GM12878 (cell line): ENCODE measurements at regions not wholly inside any gene's neighbourhood (a gene's known extent, or its start where the extent isn't known, plus 50 kb on each side); places are given as distances from the start of the nearest gene placed in this dataset.

Source experiments
- EP300 ChIP-seq, 2 experiments: fragments of 150-350 bp in 1 of 2; IDR thresholded peaks; 2 replicates each; pipeline ENCODE4 v1.6.1; 2011 to 2012; ENCODE audit warnings: low read depth in 2 of 2, low read length in 2 of 2, borderline replicate concordance in 1 of 2, improper control_type of control experiment in 1 of 2, inconsistent platforms in 1 of 2; ENCODE audit not compliant: control insufficient read depth in 1 of 2
- MTA2 ChIP-seq: fragments of 450-650 bp; IDR thresholded peaks from 2 replicates; pipeline ENCODE4 v1.6.1; 2016; ENCODE audit warnings: low read depth, mild to moderate bottlenecking, moderate library complexity
- SMAD5 ChIP-seq: IDR thresholded peaks from 2 replicates; pipeline ENCODE4 v1.6.1; 2016; ENCODE audit warnings: antibody characterized with exemption, low read depth
- TF ChIP-seq, protein P1 (sequence below): fragments of 450-650 bp; IDR thresholded peaks from 2 replicates; pipeline ENCODE4 v1.6.1; 2016; ENCODE audit warnings: mild to moderate bottlenecking, moderate library complexity, borderline replicate concordance
- TF ChIP-seq, protein P2 (sequence below): fragments of 150-350 bp; IDR thresholded peaks from 2 replicates; pipeline ENCODE4 v1.6.1; 2016; ENCODE audit warnings: low read depth, low read length

DNA sequence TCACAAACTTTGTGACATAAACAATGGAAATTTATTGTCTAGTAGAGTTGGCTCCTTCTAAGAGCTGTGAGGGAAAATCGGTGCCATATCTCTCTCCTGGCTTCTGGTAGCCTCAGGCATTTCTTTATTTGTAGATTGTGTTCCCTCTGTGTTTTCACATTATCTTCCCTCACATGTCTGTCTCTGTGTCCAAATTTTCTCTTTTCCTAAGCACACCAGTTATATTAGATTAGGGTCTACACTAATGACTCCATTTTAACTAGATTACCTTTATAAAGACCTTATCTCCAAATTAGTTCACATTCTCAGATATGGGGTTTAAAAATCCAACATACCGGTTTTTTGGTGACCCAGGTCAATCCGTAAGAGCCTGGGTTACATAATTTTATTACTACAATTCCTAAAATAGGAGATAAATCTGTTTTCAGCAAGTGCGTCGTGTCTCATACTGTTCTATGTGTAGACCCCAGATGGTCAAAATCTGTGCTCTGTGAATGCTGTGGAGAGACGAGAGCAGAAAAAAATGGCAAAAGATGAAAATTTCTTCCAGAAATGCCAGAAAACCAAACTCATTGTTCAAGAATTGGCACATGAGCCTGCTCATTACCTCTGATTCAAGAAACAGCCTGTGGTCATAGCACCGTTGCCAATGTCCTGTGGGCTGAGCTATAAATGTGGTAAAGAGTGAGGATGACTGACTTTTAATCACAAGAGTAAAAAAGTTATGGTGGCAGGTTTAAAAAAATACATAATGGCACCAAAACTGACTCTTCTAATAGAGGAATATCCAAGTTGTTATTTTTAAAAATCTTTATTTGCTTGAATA lies 574.7 kb downstream of the PCDH7 start (continued):
- TF ChIP-seq, protein P1, sequence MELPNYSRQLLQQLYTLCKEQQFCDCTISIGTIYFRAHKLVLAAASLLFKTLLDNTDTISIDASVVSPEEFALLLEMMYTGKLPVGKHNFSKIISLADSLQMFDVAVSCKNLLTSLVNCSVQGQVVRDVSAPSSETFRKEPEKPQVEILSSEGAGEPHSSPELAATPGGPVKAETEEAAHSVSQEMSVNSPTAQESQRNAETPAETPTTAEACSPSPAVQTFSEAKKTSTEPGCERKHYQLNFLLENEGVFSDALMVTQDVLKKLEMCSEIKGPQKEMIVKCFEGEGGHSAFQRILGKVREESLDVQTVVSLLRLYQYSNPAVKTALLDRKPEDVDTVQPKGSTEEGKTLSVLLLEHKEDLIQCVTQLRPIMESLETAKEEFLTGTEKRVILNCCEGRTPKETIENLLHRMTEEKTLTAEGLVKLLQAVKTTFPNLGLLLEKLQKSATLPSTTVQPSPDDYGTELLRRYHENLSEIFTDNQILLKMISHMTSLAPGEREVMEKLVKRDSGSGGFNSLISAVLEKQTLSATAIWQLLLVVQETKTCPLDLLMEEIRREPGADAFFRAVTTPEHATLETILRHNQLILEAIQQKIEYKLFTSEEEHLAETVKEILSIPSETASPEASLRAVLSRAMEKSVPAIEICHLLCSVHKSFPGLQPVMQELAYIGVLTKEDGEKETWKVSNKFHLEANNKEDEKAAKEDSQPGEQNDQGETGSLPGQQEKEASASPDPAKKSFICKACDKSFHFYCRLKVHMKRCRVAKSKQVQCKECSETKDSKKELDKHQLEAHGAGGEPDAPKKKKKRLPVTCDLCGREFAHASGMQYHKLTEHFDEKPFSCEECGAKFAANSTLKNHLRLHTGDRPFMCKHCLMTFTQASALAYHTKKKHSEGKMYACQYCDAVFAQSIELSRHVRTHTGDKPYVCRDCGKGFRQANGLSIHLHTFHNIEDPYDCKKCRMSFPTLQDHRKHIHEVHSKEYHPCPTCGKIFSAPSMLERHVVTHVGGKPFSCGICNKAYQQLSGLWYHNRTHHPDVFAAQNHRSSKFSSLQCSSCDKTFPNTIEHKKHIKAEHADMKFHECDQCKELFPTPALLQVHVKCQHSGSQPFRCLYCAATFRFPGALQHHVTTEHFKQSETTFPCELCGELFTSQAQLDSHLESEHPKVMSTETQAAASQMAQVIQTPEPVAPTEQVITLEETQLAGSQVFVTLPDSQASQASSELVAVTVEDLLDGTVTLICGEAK, result no peak
- TF ChIP-seq MTA2 (no peak), SMAD5 (no peak), EP300 (IDR thresholded peaks at IDR 0.05; ENCODE audit: borderline replicate concordance in 1 of 2, control insufficient read depth in 1 of 2, low read depth in 2 of 2, low read length in 2 of 2) (no peak)
- TF ChIP-seq, protein P2, sequence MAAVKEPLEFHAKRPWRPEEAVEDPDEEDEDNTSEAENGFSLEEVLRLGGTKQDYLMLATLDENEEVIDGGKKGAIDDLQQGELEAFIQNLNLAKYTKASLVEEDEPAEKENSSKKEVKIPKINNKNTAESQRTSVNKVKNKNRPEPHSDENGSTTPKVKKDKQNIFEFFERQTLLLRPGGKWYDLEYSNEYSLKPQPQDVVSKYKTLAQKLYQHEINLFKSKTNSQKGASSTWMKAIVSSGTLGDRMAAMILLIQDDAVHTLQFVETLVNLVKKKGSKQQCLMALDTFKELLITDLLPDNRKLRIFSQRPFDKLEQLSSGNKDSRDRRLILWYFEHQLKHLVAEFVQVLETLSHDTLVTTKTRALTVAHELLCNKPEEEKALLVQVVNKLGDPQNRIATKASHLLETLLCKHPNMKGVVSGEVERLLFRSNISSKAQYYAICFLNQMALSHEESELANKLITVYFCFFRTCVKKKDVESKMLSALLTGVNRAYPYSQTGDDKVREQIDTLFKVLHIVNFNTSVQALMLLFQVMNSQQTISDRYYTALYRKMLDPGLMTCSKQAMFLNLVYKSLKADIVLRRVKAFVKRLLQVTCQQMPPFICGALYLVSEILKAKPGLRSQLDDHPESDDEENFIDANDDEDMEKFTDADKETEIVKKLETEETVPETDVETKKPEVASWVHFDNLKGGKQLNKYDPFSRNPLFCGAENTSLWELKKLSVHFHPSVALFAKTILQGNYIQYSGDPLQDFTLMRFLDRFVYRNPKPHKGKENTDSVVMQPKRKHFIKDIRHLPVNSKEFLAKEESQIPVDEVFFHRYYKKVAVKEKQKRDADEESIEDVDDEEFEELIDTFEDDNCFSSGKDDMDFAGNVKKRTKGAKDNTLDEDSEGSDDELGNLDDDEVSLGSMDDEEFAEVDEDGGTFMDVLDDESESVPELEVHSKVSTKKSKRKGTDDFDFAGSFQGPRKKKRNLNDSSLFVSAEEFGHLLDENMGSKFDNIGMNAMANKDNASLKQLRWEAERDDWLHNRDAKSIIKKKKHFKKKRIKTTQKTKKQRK, result no peak
